H9 (cell line): ENCODE measurements at regions not wholly inside any gene's neighbourhood (a gene's known extent, or its start where the extent isn't known, plus 50 kb on each side); places are given as distances from the start of the nearest gene placed in this dataset.

ENCODE experiments used
- DNase-seq: peaks from one replicate; pipeline ENCODE4 v3.0.0-alpha.2; 2017
- H2AFZ ChIP-seq: one replicate; pipeline ENCODE4 v1.6.1; 2013; ENCODE audit warnings: mild to moderate bottlenecking, low read length, control low read depth, moderate library complexity
- H2AK5ac ChIP-seq: 2 replicates; pipeline ENCODE4 v1.6.1; 2013; ENCODE audit warnings: low read length, control low read depth, mixed read lengths; ENCODE audit not compliant: insufficient read length
- H2BK120ac ChIP-seq: one replicate; pipeline ENCODE4 v1.6.1; 2013; ENCODE audit warnings: low read depth, mild to moderate bottlenecking, low read length, control low read depth, inconsistent platforms; ENCODE audit not compliant: poor library complexity, severe bottlenecking
- H2BK12ac ChIP-seq: 2 replicates; pipeline ENCODE4 v1.6.1; 2013; ENCODE audit warnings: low read length, control low read depth, mixed read lengths, low read depth; ENCODE audit not compliant: insufficient read length
- H2BK15ac ChIP-seq: 2 replicates; pipeline ENCODE4 v1.6.1; 2013; ENCODE audit warnings: low read depth, low read length, control low read depth
- H2BK20ac ChIP-seq: one replicate; pipeline ENCODE4 v1.6.1; 2013; ENCODE audit warnings: low read depth, mild to moderate bottlenecking, low read length, control low read depth, inconsistent platforms; ENCODE audit not compliant: poor library complexity, severe bottlenecking
- H2BK5ac ChIP-seq: 2 replicates; pipeline ENCODE4 v1.6.1; 2013; ENCODE audit warnings: low read length, control low read depth, mixed read lengths; ENCODE audit not compliant: insufficient read length
- H3K14ac ChIP-seq: 2 replicates; pipeline ENCODE4 v1.6.1; 2013; ENCODE audit warnings: low read length, control low read depth; ENCODE audit not compliant: insufficient read depth
- H3K18ac ChIP-seq: 2 replicates; pipeline ENCODE4 v1.6.1; 2013; ENCODE audit warnings: low read depth, mild to moderate bottlenecking, mixed read lengths, low read length, control low read depth; ENCODE audit not compliant: insufficient read length
- H3K23ac ChIP-seq: 2 replicates; pipeline ENCODE4 v1.6.1; 2013; ENCODE audit warnings: low read length, control low read depth, mixed read lengths, low read depth; ENCODE audit not compliant: insufficient read length
- H3K23me2 ChIP-seq: 2 replicates; pipeline ENCODE4 v1.6.1; 2013; ENCODE audit warnings: low read depth, mild to moderate bottlenecking, mixed read lengths, low read length, control low read depth; ENCODE audit not compliant: insufficient read length, poor library complexity, severe bottlenecking
- H3K27ac ChIP-seq: 2 replicates; pipeline ENCODE4 v1.5.1; 2013; ENCODE audit warnings: low read length, control low read depth, mixed read lengths, low read depth; ENCODE audit not compliant: insufficient read length
- H3K27me3 ChIP-seq: 2 replicates; pipeline ENCODE4 v1.6.1; 2013; ENCODE audit warnings: low read length, control low read depth, inconsistent platforms; ENCODE audit not compliant: insufficient read depth
- H3K4ac ChIP-seq: 2 replicates; pipeline ENCODE4 v1.6.1; 2013; ENCODE audit warnings: low read depth, mild to moderate bottlenecking, control low read depth, inconsistent platforms, low read length, moderate library complexity
- H3K4me1 ChIP-seq: 2 replicates; pipeline ENCODE4 v1.6.1; 2013; ENCODE audit warnings: low read length, control low read depth, inconsistent platforms; ENCODE audit not compliant: insufficient read depth
- H3K4me2 ChIP-seq: 2 replicates; pipeline ENCODE4 v1.6.1; 2013; ENCODE audit warnings: low read length, control low read depth, mixed read lengths; ENCODE audit not compliant: insufficient read length, insufficient read depth
- H3K56ac ChIP-seq: 2 replicates; pipeline ENCODE4 v1.6.1; 2013; ENCODE audit warnings: low read depth, mild to moderate bottlenecking, mixed read lengths, low read length, control low read depth; ENCODE audit not compliant: insufficient read length
- H3K79me1 ChIP-seq: 2 replicates; pipeline ENCODE4 v1.6.1; 2013; ENCODE audit warnings: low read depth, mild to moderate bottlenecking, moderate library complexity, low read length, control low read depth, inconsistent platforms; ENCODE audit not compliant: insufficient read depth, poor library complexity, severe bottlenecking
- H3K79me2 ChIP-seq: 2 replicates; pipeline ENCODE4 v1.6.1; 2013; ENCODE audit warnings: low read length, control low read depth, inconsistent platforms; ENCODE audit not compliant: insufficient read depth
- H3K9ac ChIP-seq: 2 replicates; pipeline ENCODE4 v1.6.1; 2013; ENCODE audit warnings: low read length, control low read depth, mixed read lengths; ENCODE audit not compliant: insufficient read length; ENCODE audit errors: extremely low read depth
- H3K9me3 ChIP-seq: one replicate; pipeline ENCODE4 v1.6.1; 2013; ENCODE audit warnings: low read depth, low read length, inconsistent platforms; ENCODE audit not compliant: control insufficient read depth
- H3T11ph ChIP-seq: one replicate; pipeline ENCODE4 v1.6.1; 2013; ENCODE audit warnings: mild to moderate bottlenecking, low read length, control low read depth, inconsistent platforms
- H4K20me1 ChIP-seq: one replicate; pipeline ENCODE4 v1.6.1; 2013; ENCODE audit not compliant: control insufficient read depth, insufficient read length, insufficient read depth
- H4K5ac ChIP-seq: 2 replicates; pipeline ENCODE4 v1.6.1; 2013; ENCODE audit warnings: low read depth, mild to moderate bottlenecking, mixed read lengths, low read length, control low read depth; ENCODE audit not compliant: insufficient read length
- H4K8ac ChIP-seq: replicated peaks from 2 replicates; pipeline ENCODE4 v1.6.1; 2013; ENCODE audit warnings: low read length, control low read depth, mixed read lengths, low read depth; ENCODE audit not compliant: insufficient read length
- H4K91ac ChIP-seq: 2 replicates; pipeline ENCODE4 v1.6.1; 2013; ENCODE audit warnings: low read depth, mild to moderate bottlenecking, moderate library complexity, mixed read lengths, low read length, control low read depth; ENCODE audit not compliant: insufficient read length
- H3K27ac Mint-ChIP-seq, 3 experiments: 2 replicates in 2 of 3; 3 replicates in 1 of 3; pipeline ENCODE4 v1.8.0; 2020 to 2021; ENCODE audit warnings: mixed read lengths in 3 of 3, mild to moderate bottlenecking in 1 of 3, moderate library complexity in 1 of 3
- H3K27me3 Mint-ChIP-seq: 2 replicates; pipeline ENCODE4 v1.8.0; 2021; ENCODE audit warnings: low read depth, mild to moderate bottlenecking, moderate library complexity, mixed read lengths
- H3K36me3 Mint-ChIP-seq, 3 experiments: 2 replicates in 2 of 3; 3 replicates in 1 of 3; pipeline ENCODE4 v1.8.0; 2020 to 2021; ENCODE audit warnings: low read depth in 3 of 3, mixed read lengths in 3 of 3; ENCODE audit not compliant: insufficient read depth in 1 of 3
- H3K4me1 Mint-ChIP-seq, 2 experiments: 2 replicates each; pipeline ENCODE4 v1.8.0; 2020; ENCODE audit warnings: mixed read lengths in 2 of 2
- H3K4me3 Mint-ChIP-seq, 2 experiments: 2 replicates in 1 of 2; 3 replicates in 1 of 2; pipeline ENCODE4 v1.8.0; 2020 to 2021; ENCODE audit warnings: mild to moderate bottlenecking in 2 of 2, mixed read lengths in 2 of 2, moderate library complexity in 1 of 2
- H3K9me3 Mint-ChIP-seq, 2 experiments: 2 replicates in 1 of 2; 3 replicates in 1 of 2; pipeline ENCODE4 v1.8.0; 2020; ENCODE audit warnings: mild to moderate bottlenecking in 2 of 2, mixed read lengths in 2 of 2, moderate library complexity in 1 of 2
- WGBS: extraction: QIAGEN DNeasy Blood & Tissue Kit; methylation state at CpG from one replicate; pipeline ENCODE4 v1.1.7; 2013; ENCODE audit warnings: missing lambda C conversion rate, low lambda C conversion rate, mixed read lengths; ENCODE audit not compliant: insufficient read length; ENCODE audit errors: extremely low coverage; 5-methylcytosine and 5-hydroxymethylcytosine counted together
- TF ChIP-seq, protein P1 (sequence below): fragments of 200-600 bp; sonication (generic); conservative IDR thresholded peaks from 3 replicates; pipeline ENCODE4 v1.8.0; 2021; ENCODE audit warnings: antibody characterized with exemption, mild to moderate bottlenecking

DNA sequence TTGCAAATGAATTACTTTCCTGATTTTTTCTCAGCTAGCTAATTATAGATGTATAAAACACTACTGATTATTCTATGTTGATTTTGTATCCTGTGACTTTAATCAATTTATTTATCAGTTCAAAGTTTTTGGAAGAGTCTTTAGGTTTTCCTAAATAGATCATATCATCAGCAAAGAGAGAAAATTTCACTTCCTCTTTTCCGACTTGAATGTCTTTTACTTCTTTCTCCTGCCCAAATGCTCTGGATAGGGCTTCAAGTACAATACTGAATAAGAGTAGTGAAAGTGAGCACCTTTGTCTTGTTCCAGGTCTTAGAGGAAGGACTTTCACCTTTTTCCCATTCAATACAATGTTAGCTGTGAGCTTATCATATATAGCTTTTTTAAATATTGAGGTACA is 417.9 kb downstream of the PDGFC start:
- no peak for DNase-seq
- no peak overlapping the region for H2BK15ac ChIP-seq
- no peak overlapping the region for H2BK20ac ChIP-seq
- no peaks in the 10 kb centered on the region for H3K4me1 ChIP-seq
- no peaks in the 10 kb centered on the region for H3K27me3 Mint-ChIP-seq
- H3K27ac Mint-ChIP-seq: no peak overlapping the region
- H3K4me2 ChIP-seq: no peak overlapping the region
- no peaks in the 10 kb centered on the region for H3K9me3 Mint-ChIP-seq
- H3K79me1 ChIP-seq: no peaks in the 10 kb centered on the region
- WGBS: no CpG with 5 or more reads among the region's 1 CpG
- no peak overlapping the region for H4K8ac ChIP-seq
- no peaks in the 10 kb centered on the region for H4K20me1 ChIP-seq
- no peak overlapping the region for H2AK5ac ChIP-seq
- H3K27me3 ChIP-seq: no peaks in the 10 kb centered on the region
- no peaks in the 10 kb centered on the region for H3K9me3 ChIP-seq
- H4K5ac ChIP-seq: no peak overlapping the region
- no peak overlapping the region for H2BK5ac ChIP-seq
- no peak overlapping the region for H3K9ac ChIP-seq
- no peak overlapping the region for H2AFZ ChIP-seq
- no peak overlapping the region for H3K14ac ChIP-seq
- H3K4me1 Mint-ChIP-seq: 0 out of 4 replicates have a peak, but pooled peaks cover 0 to 3% of the 10 kb centered on the region in 2 experiments
- H3K4ac ChIP-seq: no peak overlapping the region
- no peak overlapping the region for H3T11ph ChIP-seq
- H3K56ac ChIP-seq: no peak overlapping the region
- no peaks in the 10 kb centered on the region for H3K23me2 ChIP-seq
- TF ChIP-seq, protein P1, sequence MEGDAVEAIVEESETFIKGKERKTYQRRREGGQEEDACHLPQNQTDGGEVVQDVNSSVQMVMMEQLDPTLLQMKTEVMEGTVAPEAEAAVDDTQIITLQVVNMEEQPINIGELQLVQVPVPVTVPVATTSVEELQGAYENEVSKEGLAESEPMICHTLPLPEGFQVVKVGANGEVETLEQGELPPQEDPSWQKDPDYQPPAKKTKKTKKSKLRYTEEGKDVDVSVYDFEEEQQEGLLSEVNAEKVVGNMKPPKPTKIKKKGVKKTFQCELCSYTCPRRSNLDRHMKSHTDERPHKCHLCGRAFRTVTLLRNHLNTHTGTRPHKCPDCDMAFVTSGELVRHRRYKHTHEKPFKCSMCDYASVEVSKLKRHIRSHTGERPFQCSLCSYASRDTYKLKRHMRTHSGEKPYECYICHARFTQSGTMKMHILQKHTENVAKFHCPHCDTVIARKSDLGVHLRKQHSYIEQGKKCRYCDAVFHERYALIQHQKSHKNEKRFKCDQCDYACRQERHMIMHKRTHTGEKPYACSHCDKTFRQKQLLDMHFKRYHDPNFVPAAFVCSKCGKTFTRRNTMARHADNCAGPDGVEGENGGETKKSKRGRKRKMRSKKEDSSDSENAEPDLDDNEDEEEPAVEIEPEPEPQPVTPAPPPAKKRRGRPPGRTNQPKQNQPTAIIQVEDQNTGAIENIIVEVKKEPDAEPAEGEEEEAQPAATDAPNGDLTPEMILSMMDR: no peak
- H3K18ac ChIP-seq: no peak overlapping the region
- H3K23ac ChIP-seq: no peak overlapping the region
- H2BK12ac ChIP-seq: no peak overlapping the region
- H3K4me3 Mint-ChIP-seq: no peak overlapping the region
- H2BK120ac ChIP-seq: no peak overlapping the region
- no peak overlapping the region for H4K91ac ChIP-seq
- no peak overlapping the region for H3K27ac ChIP-seq
- no peaks in the 10 kb centered on the region for H3K36me3 Mint-ChIP-seq
- H3K79me2 ChIP-seq: no peaks in the 10 kb centered on the region
